ENCODE measurements at regions not wholly inside any gene's neighbourhood (a gene's known extent, or its start where the extent isn't known, plus 50 kb on each side); places are given as distances from the start of the nearest gene placed in this dataset.

- Histone ChIP-seq H3K27me3 (ENCODE audit: control insufficient read depth in 2 of 2, insufficient read depth in 2 of 2, low read length in 2 of 2) (no peaks in the 10 kb centered on the region), H3K4me2 (replicated peaks; ENCODE audit: extremely low read depth, low read length, poor library complexity, severe bottlenecking) (no peak overlapping the region), H3K4me1 (ENCODE audit: control insufficient read depth in 1 of 2, insufficient read depth in 2 of 2, low read length in 2 of 2) (peaks cover 64 to 65% of the 10 kb centered on the region in 2 donors), H3K27ac (ENCODE audit: low read depth in 1 of 2, low read length in 2 of 2) (peak overlapping the region; percentile 46 to 100), H4K20me1 (ENCODE audit: insufficient read depth, low read length) (no peaks in the 10 kb centered on the region), H3K4me3 (replicated peaks in 1 of 3; ENCODE audit: low read depth in 2 of 3, low read length in 3 of 3) (no peak overlapping the region), H3K9ac (ENCODE audit: insufficient read depth, low read length, poor library complexity, severe bottlenecking) (peak overlapping the region; percentile 7), H3K79me2 (ENCODE audit: insufficient read depth, low read length) (no peaks in the 10 kb centered on the region), H2AFZ (ENCODE audit: insufficient read depth, low read depth, low read length, poor library complexity, severe bottlenecking) (no peak overlapping the region), H3K9me3 (replicated peaks in 1 of 2; ENCODE audit: control insufficient read depth in 1 of 2, insufficient read depth in 1 of 2, low read length in 2 of 2) (no peaks in the 10 kb centered on the region), H3K36me3 (replicated peaks in 1 of 2; ENCODE audit: control insufficient read depth in 1 of 2, insufficient read depth in 2 of 2, low read length in 2 of 2) (no peaks in the 10 kb centered on the region)
- DNase-seq = peak; percentile 66 to 86 (median 70)
- WGBS (ENCODE audit: insufficient coverage) = no CpG with 5 or more reads among the region's 1 CpG
- H3K27ac Mint-ChIP-seq = peak overlapping the region; percentile 84 to 98 (median 97)
- H3K9me3 Mint-ChIP-seq = no peaks in the 10 kb centered on the region
- peaks cover 0 to 2% (median 1%) of the 10 kb centered on the region in 3 donors for H3K27me3 Mint-ChIP-seq (ENCODE audit: low read depth in 3 of 3)
- H3K36me3 Mint-ChIP-seq = peaks cover 4 to 5% of the 10 kb centered on the region in 2 donors
- H3K4me3 Mint-ChIP-seq = peak overlapping the region in 1 of 2 donors; percentile 66
- peaks cover 68% of the 10 kb centered on the region for H3K4me1 Mint-ChIP-seq
- intact Hi-C loops (cut with micrococcal nuclease) = loop anchor here in 1 of 2 donors (5.0 kb wide), 2 partner anchors 108 to 242 kb away; partner anchors contain the start of gene IRF2BP2
- TF ChIP-seq CTCF (IDR thresholded peaks at IDR 0.05) = no peak
Measured at GRCh38 chr1:234854645-234855039, 244.7 kb upstream of the IRF2BP2 start.

GRCh38 chr1:234853906-234854644 lies 244.1 kb upstream of the IRF2BP2 start:
- Histone ChIP-seq H3K79me2 (ENCODE audit: insufficient read depth, low read length) (no peaks in the 10 kb centered on the region), H3K9me3 (replicated peaks in 1 of 2; ENCODE audit: control insufficient read depth in 1 of 2, insufficient read depth in 1 of 2, low read length in 2 of 2) (no peaks in the 10 kb centered on the region), H3K36me3 (replicated peaks in 1 of 2; ENCODE audit: control insufficient read depth in 1 of 2, insufficient read depth in 2 of 2, low read length in 2 of 2) (no peaks in the 10 kb centered on the region), H2AFZ (ENCODE audit: insufficient read depth, low read depth, low read length, poor library complexity, severe bottlenecking) (no peak overlapping the region), H3K4me2 (replicated peaks; ENCODE audit: extremely low read depth, low read length, poor library complexity, severe bottlenecking) (no peak overlapping the region), H3K4me3 (replicated peaks in 1 of 3; ENCODE audit: low read depth in 2 of 3, low read length in 3 of 3) (no peak overlapping the region), H4K20me1 (ENCODE audit: insufficient read depth, low read length) (no peaks in the 10 kb centered on the region), H3K27ac (ENCODE audit: low read depth in 1 of 2, low read length in 2 of 2) (peak overlapping the region; percentile 46 to 100), H3K9ac (ENCODE audit: insufficient read depth, low read length, poor library complexity, severe bottlenecking) (peak overlapping the region; percentile 7), H3K4me1 (ENCODE audit: control insufficient read depth in 1 of 2, insufficient read depth in 2 of 2, low read length in 2 of 2) (peaks cover 70% of the 10 kb centered on the region in 2 donors), H3K27me3 (ENCODE audit: control insufficient read depth in 2 of 2, insufficient read depth in 2 of 2, low read length in 2 of 2) (no peaks in the 10 kb centered on the region)
- no peak for TF ChIP-seq CTCF (IDR thresholded peaks at IDR 0.05)
- H3K4me1 Mint-ChIP-seq = peaks cover 74% of the 10 kb centered on the region
- no peaks in the 10 kb centered on the region for H3K9me3 Mint-ChIP-seq
- intact Hi-C loops (cut with micrococcal nuclease) = loop anchor here in 1 of 2 donors (5.0 kb wide), 2 partner anchors 108 to 242 kb away; partner anchors contain the start of gene IRF2BP2
- DNase-seq = peak; percentile 76 to 80 (median 80)
- H3K36me3 Mint-ChIP-seq = peaks cover 4 to 5% of the 10 kb centered on the region in 2 donors
- 0% methylated on average over 1 of the region's 6 CpGs for WGBS (ENCODE audit: insufficient coverage)
- H3K27me3 Mint-ChIP-seq (ENCODE audit: low read depth in 3 of 3) = peaks cover 0 to 2% (median 1%) of the 10 kb centered on the region in 3 donors
- peak overlapping the region; percentile 40 to 66 for H3K4me3 Mint-ChIP-seq
- H3K27ac Mint-ChIP-seq = peak overlapping the region; percentile 84 to 98 (median 97)

Measured in CD14-positive monocyte (primary cell).